ENCODE measurements at regions not wholly inside any gene's neighbourhood (a gene's known extent, or its start where the extent isn't known, plus 50 kb on each side); places are given as distances from the start of the nearest gene placed in this dataset.

GRCh38 chr18:52283927-52284326 is 56.1 kb upstream of the DCC start:
- TF ChIP-seq, protein P1, sequence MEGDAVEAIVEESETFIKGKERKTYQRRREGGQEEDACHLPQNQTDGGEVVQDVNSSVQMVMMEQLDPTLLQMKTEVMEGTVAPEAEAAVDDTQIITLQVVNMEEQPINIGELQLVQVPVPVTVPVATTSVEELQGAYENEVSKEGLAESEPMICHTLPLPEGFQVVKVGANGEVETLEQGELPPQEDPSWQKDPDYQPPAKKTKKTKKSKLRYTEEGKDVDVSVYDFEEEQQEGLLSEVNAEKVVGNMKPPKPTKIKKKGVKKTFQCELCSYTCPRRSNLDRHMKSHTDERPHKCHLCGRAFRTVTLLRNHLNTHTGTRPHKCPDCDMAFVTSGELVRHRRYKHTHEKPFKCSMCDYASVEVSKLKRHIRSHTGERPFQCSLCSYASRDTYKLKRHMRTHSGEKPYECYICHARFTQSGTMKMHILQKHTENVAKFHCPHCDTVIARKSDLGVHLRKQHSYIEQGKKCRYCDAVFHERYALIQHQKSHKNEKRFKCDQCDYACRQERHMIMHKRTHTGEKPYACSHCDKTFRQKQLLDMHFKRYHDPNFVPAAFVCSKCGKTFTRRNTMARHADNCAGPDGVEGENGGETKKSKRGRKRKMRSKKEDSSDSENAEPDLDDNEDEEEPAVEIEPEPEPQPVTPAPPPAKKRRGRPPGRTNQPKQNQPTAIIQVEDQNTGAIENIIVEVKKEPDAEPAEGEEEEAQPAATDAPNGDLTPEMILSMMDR (IDR thresholded peaks at IDR 0.05), result no peak
- no peak for TF ChIP-seq ZFX (IDR thresholded peaks at IDR 0.05; ENCODE audit: borderline replicate concordance)

Data from 22Rv1 (cell line).